ENCODE measurements at regions not wholly inside any gene's neighbourhood (a gene's known extent, or its start where the extent isn't known, plus 50 kb on each side); places are given as distances from the start of the nearest gene placed in this dataset.

GRCh38 chr13:72448082-72448481 lies 279.3 kb downstream of the MZT1 start:
- no peak overlapping the region for H3K4me3 ChIP-seq (replicated peaks in 1 of 4; ENCODE audit: control extremely low read depth in 1 of 4, insufficient read depth in 1 of 4, low read depth in 3 of 4, low read length in 4 of 4)
- no peak overlapping the region for H3K27ac ChIP-seq (ENCODE audit: insufficient read depth, low read length)
- no peak overlapping the region for H3K4me2 ChIP-seq (ENCODE audit: extremely low read depth, insufficient read depth, low read length)
- no peaks in the 10 kb centered on the region for H3K27me3 ChIP-seq (ENCODE audit: control insufficient read depth, insufficient read depth, low read length)
- no peak for DNase-seq (ENCODE audit: low read depth in 2 of 2)
- H3K4me1 ChIP-seq (ENCODE audit: control insufficient read depth, extremely low read depth, insufficient read depth, low read length) = no peaks in the 10 kb centered on the region
- H4K20me1 ChIP-seq (ENCODE audit: control insufficient read depth, extremely low read depth, insufficient read depth, low read length) = no peaks in the 10 kb centered on the region
- TF ChIP-seq CTCF (conservative IDR thresholded peaks at IDR 0.05 in 1 of 2, IDR thresholded peaks at IDR 0.05 in 1 of 2; ENCODE audit: low read depth in 1 of 2, low read length in 2 of 2) (no peak), EZH2 (IDR thresholded peaks at IDR 0.05; ENCODE audit: low read length, missing control alignments) (no peak)
- H3K9me3 ChIP-seq (ENCODE audit: control insufficient read depth, insufficient read depth, low read depth, low read length) = no peaks in the 10 kb centered on the region
- no peak overlapping the region for H3K9ac ChIP-seq (ENCODE audit: insufficient read depth, low read length)
- no peaks in the 10 kb centered on the region for H3K79me2 ChIP-seq (ENCODE audit: control insufficient read depth, insufficient read depth, low read length)
- no peak overlapping the region for H2AFZ ChIP-seq (ENCODE audit: low read length)
- no peaks in the 10 kb centered on the region for H3K36me3 ChIP-seq (ENCODE audit: control insufficient read depth, insufficient read depth, low read length)

GRCh38 chr13:72444999-72445398 lies 282.4 kb downstream of the MZT1 start:
- no peaks in the 10 kb centered on the region for H3K4me1 ChIP-seq (ENCODE audit: control insufficient read depth, extremely low read depth, insufficient read depth, low read length)
- no peaks in the 10 kb centered on the region for H3K36me3 ChIP-seq (ENCODE audit: control insufficient read depth, insufficient read depth, low read length)
- H3K4me3 ChIP-seq (replicated peaks in 1 of 4; ENCODE audit: control extremely low read depth in 1 of 4, insufficient read depth in 1 of 4, low read depth in 3 of 4, low read length in 4 of 4) = no peak overlapping the region
- H2AFZ ChIP-seq (ENCODE audit: low read length) = no peak overlapping the region
- H3K27me3 ChIP-seq (ENCODE audit: control insufficient read depth, insufficient read depth, low read length) = no peaks in the 10 kb centered on the region
- H3K9ac ChIP-seq (ENCODE audit: insufficient read depth, low read length) = no peak overlapping the region
- DNase-seq (ENCODE audit: low read depth in 2 of 2) = no peak
- H3K4me2 ChIP-seq (ENCODE audit: extremely low read depth, insufficient read depth, low read length) = no peak overlapping the region
- no peak overlapping the region for H3K27ac ChIP-seq (ENCODE audit: insufficient read depth, low read length)
- TF ChIP-seq CTCF (conservative IDR thresholded peaks at IDR 0.05 in 1 of 2, IDR thresholded peaks at IDR 0.05 in 1 of 2; ENCODE audit: low read depth in 1 of 2, low read length in 2 of 2) = no peak
- TF ChIP-seq EZH2 (IDR thresholded peaks at IDR 0.05; ENCODE audit: low read length, missing control alignments) = no peak
- H4K20me1 ChIP-seq (ENCODE audit: control insufficient read depth, extremely low read depth, insufficient read depth, low read length) = no peaks in the 10 kb centered on the region
- H3K79me2 ChIP-seq (ENCODE audit: control insufficient read depth, insufficient read depth, low read length) = no peaks in the 10 kb centered on the region
- H3K9me3 ChIP-seq (ENCODE audit: control insufficient read depth, insufficient read depth, low read depth, low read length) = no peaks in the 10 kb centered on the region

GRCh38 chr13:72437458-72437857 lies 290.0 kb downstream of the MZT1 start:
- Histone ChIP-seq H3K27me3 (ENCODE audit: control insufficient read depth, insufficient read depth, low read length) (no peaks in the 10 kb centered on the region), H3K79me2 (ENCODE audit: control insufficient read depth, insufficient read depth, low read length) (no peaks in the 10 kb centered on the region), H3K9me3 (ENCODE audit: control insufficient read depth, insufficient read depth, low read depth, low read length) (no peaks in the 10 kb centered on the region), H3K36me3 (ENCODE audit: control insufficient read depth, insufficient read depth, low read length) (no peaks in the 10 kb centered on the region), H3K4me1 (ENCODE audit: control insufficient read depth, extremely low read depth, insufficient read depth, low read length) (no peaks in the 10 kb centered on the region), H3K27ac (ENCODE audit: insufficient read depth, low read length) (no peak overlapping the region), H2AFZ (ENCODE audit: low read length) (peak overlapping the region; percentile 24), H3K9ac (ENCODE audit: insufficient read depth, low read length) (no peak overlapping the region), H4K20me1 (ENCODE audit: control insufficient read depth, extremely low read depth, insufficient read depth, low read length) (no peaks in the 10 kb centered on the region), H3K4me3 (replicated peaks in 1 of 4; ENCODE audit: control extremely low read depth in 1 of 4, insufficient read depth in 1 of 4, low read depth in 3 of 4, low read length in 4 of 4) (no peak overlapping the region), H3K4me2 (ENCODE audit: extremely low read depth, insufficient read depth, low read length) (no peak overlapping the region)
- TF ChIP-seq CTCF (conservative IDR thresholded peaks at IDR 0.05 in 1 of 2, IDR thresholded peaks at IDR 0.05 in 1 of 2; ENCODE audit: low read depth in 1 of 2, low read length in 2 of 2) (no peak), EZH2 (IDR thresholded peaks at IDR 0.05; ENCODE audit: low read length, missing control alignments) (no peak)
- peak; percentile 31 to 88 for DNase-seq (ENCODE audit: low read depth in 2 of 2)

All from fibroblast of lung (primary cell).